Left ventricle myocardium inferior (tissue), 1 donor: ENCODE measurements at regions not wholly inside any gene's neighbourhood (a gene's known extent, or its start where the extent isn't known, plus 50 kb on each side); places are given as distances from the start of the nearest gene placed in this dataset.

Experiments used
- DNase-seq: peaks from one replicate; pipeline ENCODE4 v3.0.0-alpha.2; 2020
- H3K27ac ChIP-seq: fragments of 200-600 bp; replicated peaks from 2 replicates; pipeline ENCODE4 v1.8.0; 2021
- H3K27me3 ChIP-seq: fragments of 200-600 bp; 2 replicates; pipeline ENCODE4 v1.8.0; 2021; ENCODE audit warnings: low read depth
- H3K36me3 ChIP-seq: fragments of 200-600 bp; 2 replicates; pipeline ENCODE4 v1.8.0; 2021
- H3K4me1 ChIP-seq: fragments of 200-600 bp; 2 replicates; pipeline ENCODE4 v1.8.0; 2021
- H3K4me3 ChIP-seq: fragments of 200-600 bp; 2 replicates; pipeline ENCODE4 v1.8.0; 2021; ENCODE audit warnings: mild to moderate bottlenecking, moderate library complexity
- H3K9me3 ChIP-seq: fragments of 200-600 bp; replicated peaks from 2 replicates; pipeline ENCODE4 v1.8.0; 2021
- intact Hi-C: fragments of 100-400 bp; cut with micrococcal nuclease; formaldehyde crosslinking; loops from one replicate; pipeline ENCODE4 v1.11.0; 2022
- TF ChIP-seq, protein P1 (sequence below): fragments of 200-600 bp; IDR thresholded peaks from 2 replicates; pipeline ENCODE4 v1.8.0; 2021; ENCODE audit warnings: antibody characterized with exemption, mild to moderate bottlenecking, borderline replicate concordance
- donor health status: DM: no; HTN: yes; CAD: no; lungs with severe emphysema.

GRCh38 chr2:188850786-188851185, 123.4 kb upstream of the COL3A1 start:
- Histone ChIP-seq H3K27ac (no peak overlapping the region), H3K9me3 (peaks cover 14% of the 10 kb centered on the region), H3K4me3 (no peak overlapping the region), H3K27me3 (no peaks in the 10 kb centered on the region), H3K36me3 (no peaks in the 10 kb centered on the region), H3K4me1 (peaks cover 5% of the 10 kb centered on the region)
- no peak for DNase-seq
- intact Hi-C loops = no loop called here
- TF ChIP-seq, protein P1, sequence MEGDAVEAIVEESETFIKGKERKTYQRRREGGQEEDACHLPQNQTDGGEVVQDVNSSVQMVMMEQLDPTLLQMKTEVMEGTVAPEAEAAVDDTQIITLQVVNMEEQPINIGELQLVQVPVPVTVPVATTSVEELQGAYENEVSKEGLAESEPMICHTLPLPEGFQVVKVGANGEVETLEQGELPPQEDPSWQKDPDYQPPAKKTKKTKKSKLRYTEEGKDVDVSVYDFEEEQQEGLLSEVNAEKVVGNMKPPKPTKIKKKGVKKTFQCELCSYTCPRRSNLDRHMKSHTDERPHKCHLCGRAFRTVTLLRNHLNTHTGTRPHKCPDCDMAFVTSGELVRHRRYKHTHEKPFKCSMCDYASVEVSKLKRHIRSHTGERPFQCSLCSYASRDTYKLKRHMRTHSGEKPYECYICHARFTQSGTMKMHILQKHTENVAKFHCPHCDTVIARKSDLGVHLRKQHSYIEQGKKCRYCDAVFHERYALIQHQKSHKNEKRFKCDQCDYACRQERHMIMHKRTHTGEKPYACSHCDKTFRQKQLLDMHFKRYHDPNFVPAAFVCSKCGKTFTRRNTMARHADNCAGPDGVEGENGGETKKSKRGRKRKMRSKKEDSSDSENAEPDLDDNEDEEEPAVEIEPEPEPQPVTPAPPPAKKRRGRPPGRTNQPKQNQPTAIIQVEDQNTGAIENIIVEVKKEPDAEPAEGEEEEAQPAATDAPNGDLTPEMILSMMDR = no peak

DNA sequence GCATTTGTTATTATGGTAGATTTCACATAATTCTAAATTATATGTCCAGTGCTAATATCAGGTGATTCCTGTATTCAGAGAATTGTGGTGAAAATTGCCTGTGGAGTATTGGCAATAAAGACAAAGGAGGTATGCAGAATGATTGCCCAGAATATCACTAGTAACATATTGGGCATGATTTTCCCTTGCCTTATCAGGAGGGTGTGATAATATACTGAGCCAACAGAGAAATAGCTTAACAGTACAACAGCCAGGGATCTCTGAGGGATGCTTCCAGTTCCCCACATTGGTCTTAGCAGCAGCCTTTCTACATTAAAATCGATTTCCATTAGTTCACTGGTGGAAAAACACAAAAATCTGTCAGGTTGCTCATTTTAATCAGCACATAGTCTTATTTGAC, 122.9 kb upstream of the COL3A1 start:
- Histone ChIP-seq H3K27ac (no peak overlapping the region), H3K4me1 (peaks cover 5% of the 10 kb centered on the region), H3K36me3 (no peaks in the 10 kb centered on the region), H3K4me3 (no peak overlapping the region), H3K27me3 (no peaks in the 10 kb centered on the region), H3K9me3 (peaks cover 9% of the 10 kb centered on the region)
- no peak for DNase-seq
- TF ChIP-seq, protein P1 = no peak
- intact Hi-C loops = no loop called here

GRCh38 chr2:188851826-188852225, 122.3 kb upstream of the COL3A1 start:
- no peak overlapping the region for H3K4me3 ChIP-seq
- TF ChIP-seq, protein P1 = no peak
- no peak overlapping the region for H3K27ac ChIP-seq
- peaks cover 5% of the 10 kb centered on the region for H3K4me1 ChIP-seq
- intact Hi-C loops = no loop called here
- no peak for DNase-seq
- peaks cover 3% of the 10 kb centered on the region for H3K9me3 ChIP-seq
- no peaks in the 10 kb centered on the region for H3K36me3 ChIP-seq
- no peaks in the 10 kb centered on the region for H3K27me3 ChIP-seq

GRCh38 chr2:188852772-188853171, 121.4 kb upstream of the COL3A1 start:
- no peak overlapping the region for H3K27ac ChIP-seq
- H3K9me3 ChIP-seq = no peaks in the 10 kb centered on the region
- intact Hi-C loops = no loop called here

GRCh38 chr2:188853307-188853706, 120.9 kb upstream of the COL3A1 start:
- H3K27me3 ChIP-seq = no peaks in the 10 kb centered on the region
- no peak for DNase-seq
- H3K9me3 ChIP-seq = no peaks in the 10 kb centered on the region
- no peak overlapping the region for H3K27ac ChIP-seq
- TF ChIP-seq, protein P1 = no peak
- H3K4me1 ChIP-seq = peaks cover 5% of the 10 kb centered on the region
- no peak overlapping the region for H3K4me3 ChIP-seq
- no peaks in the 10 kb centered on the region for H3K36me3 ChIP-seq
- intact Hi-C loops = no loop called here

More at GRCh38 chr2:188852772-188853171, 121.4 kb upstream of the COL3A1 start:
- Histone ChIP-seq H3K36me3 (no peaks in the 10 kb centered on the region), H3K27me3 (no peaks in the 10 kb centered on the region), H3K4me3 (no peak overlapping the region), H3K4me1 (peaks cover 5% of the 10 kb centered on the region)
- TF ChIP-seq, protein P1 = no peak
- no peak for DNase-seq

DNA sequence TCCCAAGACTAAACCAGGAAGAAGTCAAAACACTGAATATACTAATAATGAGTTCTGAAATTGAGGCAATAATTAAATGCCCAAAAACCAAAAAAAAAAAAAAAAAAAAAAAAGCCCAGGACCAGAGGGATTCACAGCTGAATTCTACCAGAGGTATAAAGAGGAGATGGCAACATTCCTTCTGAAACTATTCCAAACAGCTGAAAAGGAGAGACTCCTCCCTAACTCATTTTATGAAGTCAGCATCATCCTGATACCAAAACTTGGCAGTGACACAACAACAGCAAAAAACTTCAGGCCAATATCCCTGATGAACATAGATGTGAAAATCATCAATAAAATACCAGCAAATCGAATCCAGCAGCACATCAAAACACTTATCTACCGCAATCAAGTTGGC, 108.5 kb upstream of the COL3A1 start:
- Histone ChIP-seq H3K27me3 (no peaks in the 10 kb centered on the region), H3K4me3 (no peak overlapping the region), H3K9me3 (peaks cover 36% of the 10 kb centered on the region), H3K4me1 (no peaks in the 10 kb centered on the region), H3K36me3 (no peaks in the 10 kb centered on the region), H3K27ac (no peak overlapping the region)
- TF ChIP-seq, protein P1 = no peak
- no peak for DNase-seq
- intact Hi-C loops = no loop called here
